HCT116 (cell line): ENCODE measurements at regions not wholly inside any gene's neighbourhood (a gene's known extent, or its start where the extent isn't known, plus 50 kb on each side); places are given as distances from the start of the nearest gene placed in this dataset.

ENCODE experiments used
- ATAC-seq: fragments of 200-7000 bp; cut with Tn5 transposase; 2 replicates; pipeline ENCODE4 v1.9.1; 2020; ENCODE audit warnings: mild to moderate bottlenecking, moderate library complexity
- BruUV-seq: library from RNA; stranded (reverse); fragments of 400-500 nt; replicated peaks from 2 replicates; lab custom pipeline; 2021; lab: Mats Ljungman, UMichigan
- CTCF ChIA-PET: fragments of 300-600 bp; sonication (Branson Sonifier 250); formaldehyde crosslinking; loops from one replicate; lab custom pipeline; 2021; ENCODE audit warnings: antibody characterized with exemption; lab: Charles Lee
- POLR2A ChIA-PET: fragments of 300-600, 350-600 bp; sonication (Branson Sonifier 250); formaldehyde crosslinking; loops from one replicate; lab custom pipeline; 2021; ENCODE audit warnings: antibody characterized with exemption; lab: Charles Lee
- RAD21 ChIA-PET, 2 experiments: fragments of 300-600 bp; sonication (Branson Sonifier 250); formaldehyde crosslinking; loops; one replicate each; lab custom pipeline; 2023; ENCODE audit warnings: low total read pairs in 2 of 2; ENCODE audit not compliant: uncharacterized antibody in 2 of 2, unreplicated experiment in 2 of 2, low non-redundant PET in 1 of 2; lab: Charles Lee
- DNase-seq: peaks from one replicate; pipeline ENCODE4 v3.0.0-alpha.2; 2010; ENCODE audit warnings: low read depth, low spot score
- H2AFZ ChIP-seq: fragments of 200-600 bp; shearing (Covaris generic), sonication (generic); 2 replicates; pipeline ENCODE4 v1.6.1; 2017; ENCODE audit warnings: low read depth, mixed run types, mixed read lengths, antibody characterized with exemption, low read length; ENCODE audit not compliant: poor library complexity, severe bottlenecking
- H3K27ac ChIP-seq: 2 replicates; pipeline ENCODE4 v1.5.1; 2012; ENCODE audit warnings: low read depth, low read length
- H3K27me3 ChIP-seq: fragments of 200-600 bp; sonication (generic); 2 replicates; pipeline ENCODE4 v1.6.1; 2016; ENCODE audit warnings: mixed run types, low read length, mixed read lengths; ENCODE audit not compliant: insufficient read depth
- H3K36me3 ChIP-seq, 2 experiments: fragments of 200-500 bp in 1 of 2; fragments of 200-600 bp in 1 of 2; sonication (Bioruptor generic) in 1 of 2; sonication (generic) in 1 of 2; 2 replicates each; pipeline versions ENCODE4 v1.5.1 to v1.6.1; 2014 to 2016; ENCODE audit warnings: low read length in 2 of 2, inconsistent platforms in 1 of 2, mixed read lengths in 1 of 2, mixed run types in 1 of 2; ENCODE audit not compliant: insufficient read depth in 2 of 2, control insufficient read depth in 1 of 2
- H3K4me1 ChIP-seq, 2 experiments: fragments of 200-600 bp in 1 of 2; sonication (generic) in 1 of 2; 2 replicates each; pipeline versions ENCODE4 v1.5.1 to v1.6.1; 2012 to 2017; ENCODE audit warnings: low read length in 2 of 2, inconsistent platforms in 1 of 2, mild to moderate bottlenecking in 1 of 2, mixed read lengths in 1 of 2, mixed run types in 1 of 2, moderate library complexity in 1 of 2; ENCODE audit not compliant: insufficient read depth in 2 of 2, control insufficient read depth in 1 of 2
- H3K4me2 ChIP-seq: fragments of 200-600 bp; sonication (generic); 2 replicates; pipeline ENCODE4 v1.6.1; 2017; ENCODE audit warnings: mixed run types, low read length, mixed read lengths
- H3K4me3 ChIP-seq, 2 experiments: fragments of 200-600 bp in 1 of 2; sonication (generic) in 1 of 2; replicated peaks in 1 of 2; 2 replicates each; pipeline ENCODE4 v1.5.1; 2011 to 2016; ENCODE audit warnings: low read length in 2 of 2, control low read depth in 1 of 2, low read depth in 1 of 2, mild to moderate bottlenecking in 1 of 2, mixed read lengths in 1 of 2, mixed run types in 1 of 2
- H3K79me2 ChIP-seq: fragments of 200-600 bp; sonication (generic); 2 replicates; pipeline ENCODE4 v1.6.1; 2017; ENCODE audit warnings: mild to moderate bottlenecking, mixed run types, low read length, moderate library complexity, mixed read lengths; ENCODE audit not compliant: insufficient read depth
- H3K9ac ChIP-seq: fragments of 200-600 bp; sonication (generic); 2 replicates; pipeline ENCODE4 v1.6.1; 2016; ENCODE audit warnings: low read length, mixed read lengths
- H3K9me2 ChIP-seq: fragments of 200-600 bp; sonication (generic), shearing (Covaris generic); 2 replicates; pipeline ENCODE4 v1.6.1; 2017; ENCODE audit warnings: mixed run types, mild to moderate bottlenecking, moderate library complexity; ENCODE audit not compliant: insufficient read depth
- H3K9me3 ChIP-seq, 2 experiments: fragments of 200-500 bp in 1 of 2; fragments of 200-600 bp in 1 of 2; sonication (Bioruptor generic) in 1 of 2; sonication (generic) in 1 of 2; 2 replicates each; pipeline ENCODE4 v1.6.1; 2014 to 2017; ENCODE audit warnings: low read length in 2 of 2, mixed read lengths in 2 of 2, inconsistent platforms in 1 of 2, low read depth in 1 of 2, mild to moderate bottlenecking in 1 of 2, mixed run types in 1 of 2, moderate library complexity in 1 of 2; ENCODE audit not compliant: control insufficient read depth in 1 of 2, insufficient read depth in 1 of 2
- H4K20me1 ChIP-seq: fragments of 200-600 bp; sonication (generic), shearing (Covaris generic); 2 replicates; pipeline ENCODE4 v1.6.1; 2017; ENCODE audit warnings: mixed run types, mild to moderate bottlenecking, moderate library complexity; ENCODE audit not compliant: insufficient read depth
- CBX3 ChIP-seq: IDR thresholded peaks from 2 replicates; pipeline ENCODE4 v1.6.1; 2012; ENCODE audit warnings: low read depth
- EGR1 ChIP-seq: IDR thresholded peaks from 2 replicates; pipeline ENCODE4 v1.6.1; 2012; ENCODE audit warnings: low read depth
- ELF1 ChIP-seq: IDR thresholded peaks from 2 replicates; pipeline ENCODE4 v1.6.1; 2012; ENCODE audit warnings: low read depth, borderline replicate concordance
- REST ChIP-seq: IDR thresholded peaks from 2 replicates; pipeline ENCODE4 v1.6.1; 2012; ENCODE audit warnings: low read depth
- YY1 ChIP-seq: IDR thresholded peaks from 2 replicates; pipeline ENCODE4 v1.6.1; 2011; ENCODE audit warnings: low read length, low read depth, moderate library complexity, mild to moderate bottlenecking; ENCODE audit not compliant: insufficient replicate concordance; ENCODE audit errors: extremely low read depth
- intact Hi-C: fragments of 100-400 bp; cut with micrococcal nuclease; formaldehyde crosslinking; loops from 2 replicates; pipeline ENCODE4 v1.10.0; 2022

- no TSS peak for BruUV-seq
- CTCF ChIA-PET, result no interaction called here
Measured at GRCh38 chr9:10690546-10690945, 77.7 kb upstream of the PTPRD start.

More at GRCh38 chr9:10690546-10690945, 77.7 kb upstream of the PTPRD start:
- RAD21 ChIA-PET, result no interaction called here
- Histone ChIP-seq H3K4me3 (no peak overlapping the region), H3K9me3 (peaks cover 10 to 21% of the 10 kb centered on the region in 2 experiments; a peak in 2 of 4 replicates), H3K36me3 (no peaks in the 10 kb centered on the region), H3K4me1 (no peaks in the 10 kb centered on the region), H2AFZ (no peak overlapping the region), H3K4me2 (no peak overlapping the region), H4K20me1 (no peaks in the 10 kb centered on the region), H3K9ac (no peak overlapping the region), H3K9me2 (no peaks in the 10 kb centered on the region), H3K79me2 (no peaks in the 10 kb centered on the region), H3K27me3 (no peaks in the 10 kb centered on the region), H3K27ac (no peak overlapping the region)
- intact Hi-C loops, result no loop called here
- POLR2A ChIA-PET, result no interaction called here
- TF ChIP-seq ELF1 (no peak), CBX3 (no peak), EGR1 (no peak), REST (no peak), YY1 (no peak)
- ATAC-seq (no peak), DNase-seq (no peak)
